HEK293 (cell line): ENCODE measurements at regions not wholly inside any gene's neighbourhood (a gene's known extent, or its start where the extent isn't known, plus 50 kb on each side); places are given as distances from the start of the nearest gene placed in this dataset.

ENCODE experiments used
- CTCF ChIA-PET: fragments of 350-600 bp; formaldehyde crosslinking; extraction: SDS; loops from one replicate; lab custom pipeline; 2021; ENCODE audit warnings: antibody characterized with exemption; lab: Yijun Ruan, JAX
- POLR2A ChIA-PET: fragments of 300-600 bp; formaldehyde crosslinking; extraction: SDS; loops from one replicate; lab custom pipeline; 2020; ENCODE audit warnings: antibody characterized with exemption, inconsistent platforms; lab: Yijun Ruan, JAX
- H3K27ac ChIP-seq: fragments of 200-500 bp; sonication (Bioruptor generic); 2 replicates; pipeline ENCODE4 v1.5.1; 2014; ENCODE audit warnings: low read depth, low read length, control low read depth, inconsistent platforms; ENCODE audit errors: extremely low read depth
- H3K36me3 ChIP-seq, 2 experiments: fragments of 200-500 bp in 1 of 2; sonication (Bioruptor generic) in 1 of 2; 1 replicate in 1 of 2; 2 replicates in 1 of 2; pipeline ENCODE4 v1.5.1; 2014 to 2017; ENCODE audit warnings: inconsistent platforms in 2 of 2, low read length in 2 of 2; ENCODE audit not compliant: control insufficient read depth in 2 of 2, insufficient read depth in 1 of 2
- H3K4me1 ChIP-seq: fragments of 200-500 bp; sonication (Bioruptor generic); 2 replicates; pipeline ENCODE4 v1.5.1; 2014; ENCODE audit warnings: mild to moderate bottlenecking, low read length, inconsistent platforms; ENCODE audit not compliant: control insufficient read depth, insufficient read depth
- H3K4me3 ChIP-seq: 2 replicates; pipeline ENCODE4 v1.5.1; 2011; ENCODE audit warnings: low read depth, mild to moderate bottlenecking, control low read depth, low read length, moderate library complexity
- H3K9me3 ChIP-seq: fragments of 200-500 bp; sonication (Bioruptor generic); 2 replicates; pipeline ENCODE4 v1.5.1; 2014; ENCODE audit warnings: low read depth, low read length, inconsistent platforms; ENCODE audit not compliant: control insufficient read depth, insufficient read depth
- SCRT2 ChIP-seq: fragments of 450-650 bp; formaldehyde crosslinking; IDR thresholded peaks from 2 replicates; pipeline ENCODE4 v1.5.1; 2016; ENCODE audit warnings: missing biosample characterization, missing genetic modification characterization
- ZFHX2 ChIP-seq: fragments of 450-650 bp; formaldehyde crosslinking; conservative IDR thresholded peaks from 2 replicates; pipeline ENCODE4 v1.5.1; 2016; ENCODE audit warnings: missing biosample characterization, missing genetic modification characterization
- ZNF132 ChIP-seq: fragments of 450-650 bp; formaldehyde crosslinking; IDR thresholded peaks from 2 replicates; pipeline ENCODE4 v1.5.1; 2017; ENCODE audit warnings: missing biosample characterization, missing genetic modification characterization, borderline replicate concordance
- ZNF138 ChIP-seq: fragments of 450-650 bp; formaldehyde crosslinking; IDR thresholded peaks from 2 replicates; pipeline ENCODE4 v1.5.1; 2016; ENCODE audit warnings: missing biosample characterization, missing genetic modification characterization, borderline replicate concordance
- ZNF202 ChIP-seq: fragments of 450-650 bp; formaldehyde crosslinking; IDR thresholded peaks from 2 replicates; pipeline ENCODE4 v1.5.1; 2016; ENCODE audit warnings: missing biosample characterization, missing genetic modification characterization, borderline replicate concordance
- ZNF211 ChIP-seq: fragments of 450-650 bp; formaldehyde crosslinking; IDR thresholded peaks from 2 replicates; pipeline ENCODE4 v1.5.1; 2016; ENCODE audit warnings: low read depth, missing biosample characterization, missing genetic modification characterization
- ZNF266 ChIP-seq: fragments of 450-650 bp; formaldehyde crosslinking; IDR thresholded peaks from 2 replicates; pipeline ENCODE4 v1.5.1; 2016; ENCODE audit warnings: missing biosample characterization, missing genetic modification characterization, low read depth
- ZNF366 ChIP-seq: fragments of 450-650 bp; formaldehyde crosslinking; conservative IDR thresholded peaks from 2 replicates; pipeline ENCODE4 v1.5.1; 2016; ENCODE audit warnings: missing biosample characterization, missing genetic modification characterization
- ZNF48 ChIP-seq: fragments of 450-650 bp; formaldehyde crosslinking; IDR thresholded peaks from 2 replicates; pipeline ENCODE4 v1.5.1; 2016; ENCODE audit warnings: missing biosample characterization, missing genetic modification characterization
- ZNF501 ChIP-seq: fragments of 450-650 bp; formaldehyde crosslinking; IDR thresholded peaks from 2 replicates; pipeline ENCODE4 v1.5.1; 2016; ENCODE audit warnings: missing biosample characterization, missing genetic modification characterization
- ZNF596 ChIP-seq: fragments of 450-650 bp; IDR thresholded peaks from 2 replicates; pipeline ENCODE4 v1.5.0; 2018; ENCODE audit warnings: missing biosample characterization, mild to moderate bottlenecking, missing genetic modification characterization, moderate library complexity
- TF ChIP-seq, protein P1 (sequence below): fragments of 450-650 bp; formaldehyde crosslinking; IDR thresholded peaks from 2 replicates; pipeline ENCODE4 v1.5.1; 2016; ENCODE audit warnings: missing biosample characterization, missing genetic modification characterization
- TF ChIP-seq, protein P2 (sequence below): fragments of 450-650 bp; formaldehyde crosslinking; IDR thresholded peaks from 2 replicates; pipeline ENCODE4 v1.5.1; 2016; ENCODE audit warnings: missing biosample characterization, missing genetic modification characterization
- TF ChIP-seq, protein P3 (sequence below): fragments of 450-650 bp; formaldehyde crosslinking; IDR thresholded peaks from 2 replicates; pipeline ENCODE4 v1.5.1; 2016; ENCODE audit warnings: missing biosample characterization, missing genetic modification characterization
- TF ChIP-seq, protein P4 (sequence below): fragments of 450-650 bp; formaldehyde crosslinking; IDR thresholded peaks from 2 replicates; pipeline ENCODE4 v1.5.1; 2016; ENCODE audit warnings: missing biosample characterization, missing genetic modification characterization
- TF ChIP-seq, protein P5 (sequence below): fragments of 450-650 bp; formaldehyde crosslinking; IDR thresholded peaks from 2 replicates; pipeline ENCODE4 v1.5.1; 2017; ENCODE audit warnings: missing biosample characterization, missing genetic modification characterization
- TF ChIP-seq, protein P6 (sequence below): fragments of 450-650 bp; formaldehyde crosslinking; IDR thresholded peaks from 2 replicates; pipeline ENCODE4 v1.5.1; 2016; ENCODE audit warnings: missing biosample characterization, missing genetic modification characterization, low read depth

DNA sequence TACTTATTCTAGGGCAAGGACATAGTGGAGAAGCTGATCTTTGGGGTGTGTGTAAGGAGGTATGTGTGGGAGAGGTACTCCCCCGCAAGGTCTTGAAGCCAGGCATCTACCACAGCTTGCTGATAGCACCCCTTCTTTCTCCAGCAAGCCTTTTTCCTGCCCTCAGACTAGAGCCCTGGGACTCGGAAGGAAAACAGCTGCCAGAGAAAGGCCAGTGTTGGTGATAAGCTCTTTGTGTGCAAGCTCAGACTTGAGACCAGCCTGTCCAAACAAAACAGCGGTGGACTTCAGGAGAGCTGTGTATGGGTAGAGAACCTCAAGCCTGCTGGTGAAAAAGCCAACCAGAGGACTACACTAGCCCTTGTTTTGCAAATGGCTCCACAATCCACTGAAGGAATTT is 1028.6 kb downstream of the MCTP2 start:
- no peaks in the 10 kb centered on the region for H3K9me3 ChIP-seq
- H3K4me3 ChIP-seq = no peak overlapping the region
- no peaks in the 10 kb centered on the region for H3K36me3 ChIP-seq
- POLR2A ChIA-PET = no interaction called here
- 0 out of 2 replicates have a peak, but pooled peaks cover 4% of the 10 kb centered on the region for H3K4me1 ChIP-seq
- H3K27ac ChIP-seq = no peak overlapping the region; the same call in 1 of the 2 replicates
- 0 out of 2 replicates have a peak, but pooled peaks have one; percentile 6 for TF ChIP-seq ZFHX2 (tag by site-specific recombination)
- no peak for TF ChIP-seq ZNF211 (tag by site-specific recombination)
- TF ChIP-seq, all 188 proteins: peak for 1
- CTCF ChIA-PET = interaction anchor here (0.6 to 3.5 kb wide), 34 partner anchors 10 to 1986 kb away, joined by 3 to 22 read pairs (median 4); no protein-coding TSS in a partner anchor

DNA sequence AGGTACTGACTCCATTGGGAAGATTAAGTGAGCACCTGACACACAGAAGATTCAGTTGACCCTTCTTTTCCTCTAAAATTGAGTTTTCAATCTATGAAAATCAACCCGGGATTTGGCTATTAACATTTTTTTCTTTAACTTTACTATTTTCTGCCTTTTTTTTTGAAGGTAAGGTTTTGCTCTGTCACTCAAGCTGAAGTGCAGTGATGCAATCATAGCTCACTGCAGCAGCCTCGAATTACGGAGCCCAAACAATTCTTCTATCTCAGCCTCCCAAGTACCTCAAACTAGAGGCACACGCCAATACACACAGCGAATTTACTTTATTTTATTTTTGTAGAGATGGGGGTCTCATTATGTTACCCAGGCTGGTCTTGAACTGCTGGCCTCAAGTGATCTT is 1029.5 kb downstream of the MCTP2 start:
- ChIA-PET CTCF (interaction anchor here (0.7 to 3.5 kb wide), 10 partner anchors 12 to 1985 kb away, joined by 3 to 22 read pairs (median 4); no protein-coding TSS in a partner anchor), POLR2A (no interaction called here)
- Histone ChIP-seq H3K4me3 (no peak overlapping the region), H3K4me1 (0 out of 2 replicates have a peak, but pooled peaks cover 4% of the 10 kb centered on the region), H3K9me3 (no peaks in the 10 kb centered on the region), H3K36me3 (no peaks in the 10 kb centered on the region), H3K27ac (no peak overlapping the region)
- no peak for TF ChIP-seq ZNF501 (tag by site-specific recombination)
- no peak for TF ChIP-seq ZNF202 (tag by site-specific recombination)
- TF ChIP-seq, protein P1, sequence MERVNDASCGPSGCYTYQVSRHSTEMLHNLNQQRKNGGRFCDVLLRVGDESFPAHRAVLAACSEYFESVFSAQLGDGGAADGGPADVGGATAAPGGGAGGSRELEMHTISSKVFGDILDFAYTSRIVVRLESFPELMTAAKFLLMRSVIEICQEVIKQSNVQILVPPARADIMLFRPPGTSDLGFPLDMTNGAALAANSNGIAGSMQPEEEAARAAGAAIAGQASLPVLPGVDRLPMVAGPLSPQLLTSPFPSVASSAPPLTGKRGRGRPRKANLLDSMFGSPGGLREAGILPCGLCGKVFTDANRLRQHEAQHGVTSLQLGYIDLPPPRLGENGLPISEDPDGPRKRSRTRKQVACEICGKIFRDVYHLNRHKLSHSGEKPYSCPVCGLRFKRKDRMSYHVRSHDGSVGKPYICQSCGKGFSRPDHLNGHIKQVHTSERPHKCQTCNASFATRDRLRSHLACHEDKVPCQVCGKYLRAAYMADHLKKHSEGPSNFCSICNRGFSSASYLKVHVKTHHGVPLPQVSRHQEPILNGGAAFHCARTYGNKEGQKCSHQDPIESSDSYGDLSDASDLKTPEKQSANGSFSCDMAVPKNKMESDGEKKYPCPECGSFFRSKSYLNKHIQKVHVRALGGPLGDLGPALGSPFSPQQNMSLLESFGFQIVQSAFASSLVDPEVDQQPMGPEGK (tag by site-specific recombination) = no peak

DNA sequence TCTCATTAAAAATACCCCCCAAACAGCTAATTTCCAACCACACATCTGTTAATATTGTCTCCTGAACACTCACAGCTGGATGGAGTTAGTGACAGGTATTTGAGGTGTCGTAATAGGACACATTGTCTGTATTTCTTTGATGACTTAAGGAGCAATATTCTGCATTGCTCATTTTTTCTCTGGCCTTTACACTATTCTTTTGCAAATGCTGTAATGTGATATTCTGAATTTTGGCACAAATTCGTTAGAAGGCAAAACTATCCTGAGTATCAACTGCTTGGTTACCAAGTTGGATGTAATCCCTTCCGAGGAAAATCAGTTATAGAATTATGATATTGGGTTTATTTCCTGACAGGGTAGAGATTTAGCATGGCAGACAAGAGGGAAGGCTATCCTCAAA is 1030.2 kb downstream of the MCTP2 start:
- Histone ChIP-seq H3K4me3 (no peak overlapping the region), H3K27ac (no peak overlapping the region), H3K4me1 (0 out of 2 replicates have a peak, but pooled peaks cover 4% of the 10 kb centered on the region), H3K9me3 (no peaks in the 10 kb centered on the region), H3K36me3 (no peaks in the 10 kb centered on the region)
- no peak for TF ChIP-seq ZNF366
- no peak for TF ChIP-seq ZNF138 (tag by site-specific recombination)
- no peak for TF ChIP-seq SCRT2 (tag by site-specific recombination)
- no peak for TF ChIP-seq ZNF48 (tag by site-specific recombination)
- no peak for TF ChIP-seq ZNF266 (tag by site-specific recombination)
- no peak for TF ChIP-seq ZNF132 (tag by site-specific recombination)
- TF ChIP-seq ZNF596 (tag by site-specific recombination) = no peak
- TF ChIP-seq, protein P2, sequence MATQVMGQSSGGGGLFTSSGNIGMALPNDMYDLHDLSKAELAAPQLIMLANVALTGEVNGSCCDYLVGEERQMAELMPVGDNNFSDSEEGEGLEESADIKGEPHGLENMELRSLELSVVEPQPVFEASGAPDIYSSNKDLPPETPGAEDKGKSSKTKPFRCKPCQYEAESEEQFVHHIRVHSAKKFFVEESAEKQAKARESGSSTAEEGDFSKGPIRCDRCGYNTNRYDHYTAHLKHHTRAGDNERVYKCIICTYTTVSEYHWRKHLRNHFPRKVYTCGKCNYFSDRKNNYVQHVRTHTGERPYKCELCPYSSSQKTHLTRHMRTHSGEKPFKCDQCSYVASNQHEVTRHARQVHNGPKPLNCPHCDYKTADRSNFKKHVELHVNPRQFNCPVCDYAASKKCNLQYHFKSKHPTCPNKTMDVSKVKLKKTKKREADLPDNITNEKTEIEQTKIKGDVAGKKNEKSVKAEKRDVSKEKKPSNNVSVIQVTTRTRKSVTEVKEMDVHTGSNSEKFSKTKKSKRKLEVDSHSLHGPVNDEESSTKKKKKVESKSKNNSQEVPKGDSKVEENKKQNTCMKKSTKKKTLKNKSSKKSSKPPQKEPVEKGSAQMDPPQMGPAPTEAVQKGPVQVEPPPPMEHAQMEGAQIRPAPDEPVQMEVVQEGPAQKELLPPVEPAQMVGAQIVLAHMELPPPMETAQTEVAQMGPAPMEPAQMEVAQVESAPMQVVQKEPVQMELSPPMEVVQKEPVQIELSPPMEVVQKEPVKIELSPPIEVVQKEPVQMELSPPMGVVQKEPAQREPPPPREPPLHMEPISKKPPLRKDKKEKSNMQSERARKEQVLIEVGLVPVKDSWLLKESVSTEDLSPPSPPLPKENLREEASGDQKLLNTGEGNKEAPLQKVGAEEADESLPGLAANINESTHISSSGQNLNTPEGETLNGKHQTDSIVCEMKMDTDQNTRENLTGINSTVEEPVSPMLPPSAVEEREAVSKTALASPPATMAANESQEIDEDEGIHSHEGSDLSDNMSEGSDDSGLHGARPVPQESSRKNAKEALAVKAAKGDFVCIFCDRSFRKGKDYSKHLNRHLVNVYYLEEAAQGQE (tag by site-specific recombination) = no peak
- TF ChIP-seq, protein P3, sequence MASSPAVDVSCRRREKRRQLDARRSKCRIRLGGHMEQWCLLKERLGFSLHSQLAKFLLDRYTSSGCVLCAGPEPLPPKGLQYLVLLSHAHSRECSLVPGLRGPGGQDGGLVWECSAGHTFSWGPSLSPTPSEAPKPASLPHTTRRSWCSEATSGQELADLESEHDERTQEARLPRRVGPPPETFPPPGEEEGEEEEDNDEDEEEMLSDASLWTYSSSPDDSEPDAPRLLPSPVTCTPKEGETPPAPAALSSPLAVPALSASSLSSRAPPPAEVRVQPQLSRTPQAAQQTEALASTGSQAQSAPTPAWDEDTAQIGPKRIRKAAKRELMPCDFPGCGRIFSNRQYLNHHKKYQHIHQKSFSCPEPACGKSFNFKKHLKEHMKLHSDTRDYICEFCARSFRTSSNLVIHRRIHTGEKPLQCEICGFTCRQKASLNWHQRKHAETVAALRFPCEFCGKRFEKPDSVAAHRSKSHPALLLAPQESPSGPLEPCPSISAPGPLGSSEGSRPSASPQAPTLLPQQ (tag by site-specific recombination) = no peak
- TF ChIP-seq, protein P4, sequence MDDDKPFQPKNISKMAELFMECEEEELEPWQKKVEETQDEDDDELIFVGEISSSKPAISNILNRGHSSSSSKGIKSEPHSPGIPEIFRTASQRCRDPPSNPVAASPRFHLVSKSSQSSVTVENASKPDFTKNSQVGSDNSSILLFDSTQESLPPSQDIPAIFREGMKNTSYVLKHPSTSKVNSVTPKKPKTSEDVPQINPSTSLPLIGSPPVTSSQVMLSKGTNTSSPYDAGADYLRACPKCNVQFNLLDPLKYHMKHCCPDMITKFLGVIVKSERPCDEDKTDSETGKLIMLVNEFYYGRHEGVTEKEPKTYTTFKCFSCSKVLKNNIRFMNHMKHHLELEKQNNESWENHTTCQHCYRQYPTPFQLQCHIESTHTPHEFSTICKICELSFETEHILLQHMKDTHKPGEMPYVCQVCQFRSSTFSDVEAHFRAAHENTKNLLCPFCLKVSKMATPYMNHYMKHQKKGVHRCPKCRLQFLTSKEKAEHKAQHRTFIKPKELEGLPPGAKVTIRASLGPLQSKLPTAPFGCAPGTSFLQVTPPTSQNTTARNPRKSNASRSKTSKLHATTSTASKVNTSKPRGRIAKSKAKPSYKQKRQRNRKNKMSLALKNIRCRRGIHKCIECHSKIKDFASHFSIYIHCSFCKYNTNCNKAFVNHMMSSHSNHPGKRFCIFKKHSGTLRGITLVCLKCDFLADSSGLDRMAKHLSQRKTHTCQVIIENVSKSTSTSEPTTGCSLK (tag by site-specific recombination) = no peak
- TF ChIP-seq, protein P5, sequence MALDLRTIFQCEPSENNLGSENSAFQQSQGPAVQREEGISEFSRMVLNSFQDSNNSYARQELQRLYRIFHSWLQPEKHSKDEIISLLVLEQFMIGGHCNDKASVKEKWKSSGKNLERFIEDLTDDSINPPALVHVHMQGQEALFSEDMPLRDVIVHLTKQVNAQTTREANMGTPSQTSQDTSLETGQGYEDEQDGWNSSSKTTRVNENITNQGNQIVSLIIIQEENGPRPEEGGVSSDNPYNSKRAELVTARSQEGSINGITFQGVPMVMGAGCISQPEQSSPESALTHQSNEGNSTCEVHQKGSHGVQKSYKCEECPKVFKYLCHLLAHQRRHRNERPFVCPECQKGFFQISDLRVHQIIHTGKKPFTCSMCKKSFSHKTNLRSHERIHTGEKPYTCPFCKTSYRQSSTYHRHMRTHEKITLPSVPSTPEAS = no peak
- TF ChIP-seq, protein P6, sequence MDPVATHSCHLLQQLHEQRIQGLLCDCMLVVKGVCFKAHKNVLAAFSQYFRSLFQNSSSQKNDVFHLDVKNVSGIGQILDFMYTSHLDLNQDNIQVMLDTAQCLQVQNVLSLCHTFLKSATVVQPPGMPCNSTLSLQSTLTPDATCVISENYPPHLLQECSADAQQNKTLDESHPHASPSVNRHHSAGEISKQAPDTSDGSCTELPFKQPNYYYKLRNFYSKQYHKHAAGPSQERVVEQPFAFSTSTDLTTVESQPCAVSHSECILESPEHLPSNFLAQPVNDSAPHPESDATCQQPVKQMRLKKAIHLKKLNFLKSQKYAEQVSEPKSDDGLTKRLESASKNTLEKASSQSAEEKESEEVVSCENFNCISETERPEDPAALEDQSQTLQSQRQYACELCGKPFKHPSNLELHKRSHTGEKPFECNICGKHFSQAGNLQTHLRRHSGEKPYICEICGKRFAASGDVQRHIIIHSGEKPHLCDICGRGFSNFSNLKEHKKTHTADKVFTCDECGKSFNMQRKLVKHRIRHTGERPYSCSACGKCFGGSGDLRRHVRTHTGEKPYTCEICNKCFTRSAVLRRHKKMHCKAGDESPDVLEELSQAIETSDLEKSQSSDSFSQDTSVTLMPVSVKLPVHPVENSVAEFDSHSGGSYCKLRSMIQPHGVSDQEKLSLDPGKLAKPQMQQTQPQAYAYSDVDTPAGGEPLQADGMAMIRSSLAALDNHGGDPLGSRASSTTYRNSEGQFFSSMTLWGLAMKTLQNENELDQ (tag by site-specific recombination) = no peak
- POLR2A ChIA-PET = interaction anchor here (0.6 kb wide), 1 partner anchor 1077 kb away, joined by 4 read pairs; no protein-coding TSS in a partner anchor
- CTCF ChIA-PET = interaction anchor here (1.0 to 3.5 kb wide), 4 partner anchors 12 to 592 kb away, joined by 3 to 22 read pairs (median 4); no protein-coding TSS in a partner anchor
